A549 (cell line): ENCODE measurements at regions not wholly inside any gene's neighbourhood (a gene's known extent, or its start where the extent isn't known, plus 50 kb on each side); places are given as distances from the start of the nearest gene placed in this dataset.

Experiments
- ATAC-seq, 2 experiments: fragments of 200-7000 bp in 1 of 2; fragments of >200 bp in 1 of 2; cut with Nextera tagmentation in 1 of 2; cut with Tn5 transposase in 1 of 2; 3 replicates each; pipeline versions ENCODE4 v1.8.0 to v1.9.1; 2018 to 2020; ENCODE audit warnings: mild to moderate bottlenecking in 1 of 2, moderate library complexity in 1 of 2
- CTCF ChIA-PET: fragments of 300-600 bp; sonication (Branson Sonifier 250); formaldehyde crosslinking; extraction: SDS; loops from one replicate; lab custom pipeline; 2021; ENCODE audit warnings: antibody characterized with exemption, inconsistent platforms; lab: Yijun Ruan, JAX
- POLR2A ChIA-PET: fragments of 350-600 bp; formaldehyde crosslinking; extraction: SDS; loops from one replicate; lab custom pipeline; 2021; ENCODE audit warnings: antibody characterized with exemption, inconsistent platforms; lab: Yijun Ruan, JAX
- DNase-seq, 2 experiments: peaks; one replicate each; pipeline versions ENCODE4 v3.0.0 to v3.0.0-alpha.2; 2011 to 2016; ENCODE audit warnings: low read depth in 1 of 2, low spot score in 1 of 2
- FAIRE-seq: peaks from 2 replicates; lab custom pipeline; 2011; peaks lifted over from hg19 to GRCh38; lab: Jason Lieb, UNC
- H3K27ac ChIP-seq, 2 experiments: fragments of >200 bp; sonication (Bioruptor Twin); formaldehyde crosslinking; 3 replicates each; pipeline ENCODE4 v1.5.1; 2016 to 2017
- H3K4me1 ChIP-seq: fragments of >200 bp; sonication (Bioruptor Twin); formaldehyde crosslinking; 3 replicates; pipeline ENCODE4 v1.6.1; 2016
- H3K4me2 ChIP-seq: fragments of >200 bp; sonication (Bioruptor Twin); formaldehyde crosslinking; 3 replicates; pipeline ENCODE4 v1.6.1; 2016
- H3K4me3 ChIP-seq: fragments of >200 bp; sonication (Bioruptor Twin); formaldehyde crosslinking; 3 replicates; pipeline ENCODE4 v1.5.1; 2016
- H3K9me3 ChIP-seq: fragments of >200 bp; sonication (Bioruptor Twin); formaldehyde crosslinking; 3 replicates; pipeline ENCODE4 v1.6.1; 2016
- BHLHE40 ChIP-seq: IDR thresholded peaks from 2 replicates; pipeline ENCODE4 v1.6.1; 2012; ENCODE audit warnings: low read depth, low read length, inconsistent platforms
- CEBPB ChIP-seq, 2 experiments: fragments of >200 bp in 1 of 2; sonication (Bioruptor Twin) in 1 of 2; formaldehyde crosslinking in 1 of 2; IDR thresholded peaks; 2 replicates each; pipeline ENCODE4 v1.6.1; 2012 to 2016
- E2F6 ChIP-seq: IDR thresholded peaks from 2 replicates; pipeline ENCODE4 v1.6.1; 2012; ENCODE audit warnings: low read depth, borderline replicate concordance
- EHF ChIP-seq: fragments of 250-450 bp; sonication (Bioruptor Pico); IDR thresholded peaks from 2 replicates; pipeline ENCODE4 v1.5.0; 2020; ENCODE audit warnings: mild to moderate bottlenecking
- EP300 ChIP-seq, 2 experiments: fragments of >200 bp; sonication (Bioruptor Twin); formaldehyde crosslinking; IDR thresholded peaks; 2 replicates in 1 of 2; 3 replicates in 1 of 2; pipeline ENCODE4 v1.6.1; 2016 to 2017
- ESRRA ChIP-seq: fragments of 150-350 bp; IDR thresholded peaks from 2 replicates; pipeline ENCODE4 v1.6.1; 2014; ENCODE audit warnings: mild to moderate bottlenecking, low read length, borderline replicate concordance
- HDAC2 ChIP-seq: fragments of 200-600 bp; sonication (generic); IDR thresholded peaks from 2 replicates; pipeline ENCODE4 v1.6.1; 2016
- HES2 ChIP-seq: fragments of >200 bp; sonication (Bioruptor Twin); formaldehyde crosslinking; IDR thresholded peaks from 2 replicates; pipeline ENCODE4 v1.6.1; 2016
- HEYL ChIP-seq: fragments of 250-450 bp; sonication (Bioruptor Pico); IDR thresholded peaks from 2 replicates; pipeline ENCODE4 v1.8.0; 2021; ENCODE audit warnings: mild to moderate bottlenecking, moderate library complexity
- HOXB13 ChIP-seq: fragments of 250-450 bp; sonication (Bioruptor Pico); IDR thresholded peaks from 2 replicates; pipeline ENCODE4 v1.5.0; 2020; ENCODE audit warnings: low read depth, mild to moderate bottlenecking, moderate library complexity
- JUNB ChIP-seq: fragments of >200 bp; sonication (Bioruptor Twin); formaldehyde crosslinking; IDR thresholded peaks from 2 replicates; pipeline ENCODE4 v1.6.1; 2016
- KDM1A ChIP-seq: fragments of 200-600 bp; sonication (generic); IDR thresholded peaks from 2 replicates; pipeline ENCODE4 v1.6.1; 2016; ENCODE audit warnings: low read depth, mild to moderate bottlenecking
- MAFK ChIP-seq: fragments of 450-650 bp; IDR thresholded peaks from 2 replicates; pipeline ENCODE4 v1.6.1; 2014; ENCODE audit not compliant: partially characterized antibody
- MAX ChIP-seq: IDR thresholded peaks from 2 replicates; pipeline ENCODE4 v1.6.1; 2012
- MAZ ChIP-seq: fragments of 150-350 bp; IDR thresholded peaks from 2 replicates; pipeline ENCODE4 v1.6.1; 2014; ENCODE audit warnings: antibody characterized with exemption, low read depth, low read length, borderline replicate concordance
- NFE2L2 ChIP-seq: fragments of 150-350 bp; conservative IDR thresholded peaks from 2 replicates; pipeline ENCODE4 v1.6.1; 2014; ENCODE audit warnings: low read length
- NPAS2 ChIP-seq: fragments of 250-450 bp; sonication (Bioruptor Pico); IDR thresholded peaks from 2 replicates; pipeline ENCODE4 v1.8.0; 2022; ENCODE audit warnings: mild to moderate bottlenecking, moderate library complexity, borderline replicate concordance
- PBX3 ChIP-seq: IDR thresholded peaks from 2 replicates; pipeline ENCODE4 v1.6.1; 2012
- POLR2A ChIP-seq: IDR thresholded peaks from 2 replicates; pipeline ENCODE4 v1.6.1; 2012; ENCODE audit warnings: mild to moderate bottlenecking, low read length
- POLR2AphosphoS2 ChIP-seq: conservative IDR thresholded peaks from 2 replicates; pipeline ENCODE4 v1.6.1; 2012; ENCODE audit warnings: low read length, improper control_type of control experiment, inconsistent platforms
- RAD21 ChIP-seq, 2 experiments: fragments of >200 bp in 1 of 2; sonication (Bioruptor Twin) in 1 of 2; formaldehyde crosslinking in 1 of 2; IDR thresholded peaks in 1 of 2; conservative IDR thresholded peaks in 1 of 2; 2 replicates in 1 of 2; 3 replicates in 1 of 2; pipeline ENCODE4 v1.6.1; 2012 to 2018; ENCODE audit warnings: inconsistent platforms in 1 of 2
- RCOR1 ChIP-seq: fragments of 150-350 bp; IDR thresholded peaks from 2 replicates; pipeline ENCODE4 v1.6.1; 2014; ENCODE audit warnings: antibody characterized with exemption, low read length, low read depth
- REST ChIP-seq: fragments of 200-600 bp; sonication (generic); IDR thresholded peaks from 2 replicates; pipeline ENCODE4 v1.6.1; 2016; ENCODE audit warnings: antibody characterized with exemption, mild to moderate bottlenecking, moderate library complexity
- RFX5 ChIP-seq: fragments of 450-650 bp; IDR thresholded peaks from 2 replicates; pipeline ENCODE4 v1.7.1; 2014; ENCODE audit warnings: antibody characterized with exemption, mild to moderate bottlenecking, moderate library complexity
- SMC3 ChIP-seq: fragments of >200 bp; sonication (Bioruptor Twin); formaldehyde crosslinking; IDR thresholded peaks from 3 replicates; pipeline ENCODE4 v1.6.1; 2018; ENCODE audit warnings: inconsistent platforms
- SREBF2 ChIP-seq: fragments of 450-650 bp; IDR thresholded peaks from 2 replicates; pipeline ENCODE4 v1.6.1; 2014; ENCODE audit warnings: mild to moderate bottlenecking, moderate library complexity
- ZFP36 ChIP-seq: fragments of 450-650 bp; IDR thresholded peaks from 2 replicates; pipeline ENCODE4 v1.6.1; 2014; ENCODE audit warnings: borderline replicate concordance; ENCODE audit not compliant: partially characterized antibody
- ZNF302 ChIP-seq: fragments of 250-450 bp; sonication (Bioruptor Pico); IDR thresholded peaks from 2 replicates; pipeline ENCODE4 v1.9.0; 2021; ENCODE audit warnings: inconsistent platforms, mild to moderate bottlenecking, moderate library complexity
- WGBS: methylation state at CpG from one replicate; pipeline ENCODE4 v1.1.6; 2017; ENCODE audit errors: missing lambda C conversion rate; 5-methylcytosine and 5-hydroxymethylcytosine counted together

GRCh38 chr2:146652311-146652710 lies 1192.5 kb upstream of the ACVR2A start:
- no peak for ATAC-seq
- FAIRE-seq = no peak
- no peak for DNase-seq

GRCh38 chr2:146651361-146651760 lies 1193.5 kb upstream of the ACVR2A start:
- H3K4me2 ChIP-seq = no peak overlapping the region
- TF ChIP-seq ZNF302 (CRISPR knock-in tag) (no peak), CEBPB (IDR thresholded peaks at IDR 0.05) (no peak), RAD21 (conservative IDR thresholded peaks at IDR 0.05 in 1 of 2, IDR thresholded peaks at IDR 0.05 in 1 of 2) (no peak), RCOR1 (no peak), HDAC2 (no peak), NPAS2 (CRISPR knock-in tag) (no peak), ZFP36 (no peak), POLR2A (no peak), PBX3 (no peak), REST (no peak), POLR2AphosphoS2 (no peak), RFX5 (no peak), HES2 (no peak), JUNB (no peak), E2F6 (no peak)
- TF ChIP-seq, all 56 proteins: peak for 0
- WGBS = 20% methylated on average over 3 of the region's 3 CpGs
- ATAC-seq = no peak
- no peak for DNase-seq
- CTCF ChIA-PET = no interaction called here
- no peak overlapping the region for H3K4me3 ChIP-seq
- H3K27ac ChIP-seq = no peak overlapping the region
- no peak for FAIRE-seq
- no peaks in the 10 kb centered on the region for H3K4me1 ChIP-seq
- POLR2A ChIA-PET = no interaction called here
- H3K9me3 ChIP-seq = peaks cover 11% of the 10 kb centered on the region; the same call in 2 of the 3 replicates

More at GRCh38 chr2:146652311-146652710, 1192.5 kb upstream of the ACVR2A start:
- peaks cover 14% of the 10 kb centered on the region; the same call in 2 of the 3 replicates for H3K9me3 ChIP-seq
- peak; percentile 30; the same call in 1 of the 2 replicates for TF ChIP-seq MAX
- no peak for TF ChIP-seq MAZ
- TF ChIP-seq, all 56 proteins: peak for 1
- ChIA-PET POLR2A (no interaction called here), CTCF (no interaction called here)
- H3K4me2 ChIP-seq = no peak overlapping the region
- H3K27ac ChIP-seq = no peak overlapping the region
- no peak overlapping the region for H3K4me3 ChIP-seq
- 2% methylated on average over 2 of the region's 2 CpGs for WGBS
- no peaks in the 10 kb centered on the region for H3K4me1 ChIP-seq

- H3K4me3 ChIP-seq = no peak overlapping the region
- H3K4me1 ChIP-seq = no peaks in the 10 kb centered on the region
- 56% methylated on average over 4 of the region's 4 CpGs for WGBS
- TF ChIP-seq POLR2A (no peak), MAX (no peak), KDM1A (no peak), ESRRA (no peak), EHF (CRISPR knock-in tag) (no peak), HOXB13 (CRISPR knock-in tag) (no peak), NFE2L2 (no peak), SMC3 (no peak), ZNF302 (CRISPR knock-in tag) (no peak), SREBF2 (no peak), EP300 (IDR thresholded peaks at IDR 0.05) (no peak), BHLHE40 (no peak), MAFK (no peak), HEYL (CRISPR knock-in tag) (no peak)
- ChIA-PET CTCF (no interaction called here), POLR2A (no interaction called here)
- no peak for DNase-seq
- ATAC-seq = no peak
- no peak for FAIRE-seq
- H3K4me2 ChIP-seq = no peak overlapping the region
- no peak overlapping the region for H3K27ac ChIP-seq
- no peaks in the 10 kb centered on the region for H3K9me3 ChIP-seq
Measured at GRCh38 chr2:146642066-146642465, 1202.8 kb upstream of the ACVR2A start.
